ENCODE measurements at regions not wholly inside any gene's neighbourhood (a gene's known extent, or its start where the extent isn't known, plus 50 kb on each side); places are given as distances from the start of the nearest gene placed in this dataset.

GRCh38 chr3:137100326-137100725, 142.5 kb downstream of the IL20RB start:
- CTCF ChIA-PET (ENCODE audit: unreplicated experiment): interaction anchor here (0.6 kb wide), 1 partner anchor 27 kb away, joined by 4 read pairs; no protein-coding TSS in a partner anchor
- Histone ChIP-seq H3K36me3 (ENCODE audit: insufficient read depth, low read length) (no peaks in the 10 kb centered on the region), H3K79me2 (ENCODE audit: insufficient read depth, low read depth, low read length) (no peaks in the 10 kb centered on the region), H3K4me3 (ENCODE audit: low read depth, low read length, poor library complexity, severe bottlenecking) (no peak overlapping the region), H3K9me2 (ENCODE audit: insufficient read depth, low read length) (no peaks in the 10 kb centered on the region), H3K4me2 (ENCODE audit: low read length) (no peak overlapping the region), H3K4me1 (ENCODE audit: insufficient read depth, low read length, poor library complexity, severe bottlenecking) (no peaks in the 10 kb centered on the region), H3K27ac (ENCODE audit: low read depth, low read length, poor library complexity, severe bottlenecking) (no peak overlapping the region), H3K9me3 (ENCODE audit: low read length) (no peaks in the 10 kb centered on the region), H2AFZ (ENCODE audit: low read length) (no peak overlapping the region), H4K20me1 (ENCODE audit: insufficient read depth, low read length) (no peaks in the 10 kb centered on the region)
- TF ChIP-seq EZH2phosphoT487 (IDR thresholded peaks at IDR 0.05; ENCODE audit: borderline replicate concordance, low read depth, low read length) (no peak), CTCF (conservative IDR thresholded peaks at IDR 0.05; ENCODE audit: low read length) (no peak)
- BruUV-seq (replicated peaks): no TSS peak
- POLR2A ChIA-PET: interaction anchor here (0.5 kb wide), 1 partner anchor 143 kb away, joined by 3 read pairs; no protein-coding TSS in a partner anchor
- DNase-seq (ENCODE audit: low spot score): no peak
- intact Hi-C loops (cut with micrococcal nuclease; ENCODE audit: unreplicated experiment): loop anchor here (10.0 kb wide), 1 partner anchor 694 kb away; no protein-coding TSS in a partner anchor

GRCh38 chr3:137103739-137104138, 146.0 kb downstream of the IL20RB start:
- POLR2A ChIA-PET: no interaction called here

More at GRCh38 chr3:137103739-137104138, 146.0 kb downstream of the IL20RB start:
- H2AFZ ChIP-seq (ENCODE audit: low read length): no peak overlapping the region
- H3K36me3 ChIP-seq (ENCODE audit: insufficient read depth, low read length): no peaks in the 10 kb centered on the region
- no peaks in the 10 kb centered on the region for H3K79me2 ChIP-seq (ENCODE audit: insufficient read depth, low read depth, low read length)
- no peak for TF ChIP-seq CTCF (conservative IDR thresholded peaks at IDR 0.05; ENCODE audit: low read length)
- no peak for TF ChIP-seq EZH2phosphoT487 (IDR thresholded peaks at IDR 0.05; ENCODE audit: borderline replicate concordance, low read depth, low read length)
- no peak overlapping the region for H3K4me3 ChIP-seq (ENCODE audit: low read depth, low read length, poor library complexity, severe bottlenecking)
- intact Hi-C loops (cut with micrococcal nuclease; ENCODE audit: unreplicated experiment): loop anchor here (10.0 kb wide), 1 partner anchor 691 kb away; no protein-coding TSS in a partner anchor
- H3K4me1 ChIP-seq (ENCODE audit: insufficient read depth, low read length, poor library complexity, severe bottlenecking): no peaks in the 10 kb centered on the region
- H3K9me3 ChIP-seq (ENCODE audit: low read length): no peaks in the 10 kb centered on the region
- H4K20me1 ChIP-seq (ENCODE audit: insufficient read depth, low read length): no peaks in the 10 kb centered on the region
- no peak overlapping the region for H3K4me2 ChIP-seq (ENCODE audit: low read length)
- DNase-seq (ENCODE audit: low spot score): no peak
- no TSS peak for BruUV-seq (replicated peaks)
- H3K9me2 ChIP-seq (ENCODE audit: insufficient read depth, low read length): no peaks in the 10 kb centered on the region
- H3K27ac ChIP-seq (ENCODE audit: low read depth, low read length, poor library complexity, severe bottlenecking): no peak overlapping the region
- CTCF ChIA-PET (ENCODE audit: unreplicated experiment): no interaction called here
